ENCODE measurements at regions not wholly inside any gene's neighbourhood (a gene's known extent, or its start where the extent isn't known, plus 50 kb on each side); places are given as distances from the start of the nearest gene placed in this dataset.

DNA sequence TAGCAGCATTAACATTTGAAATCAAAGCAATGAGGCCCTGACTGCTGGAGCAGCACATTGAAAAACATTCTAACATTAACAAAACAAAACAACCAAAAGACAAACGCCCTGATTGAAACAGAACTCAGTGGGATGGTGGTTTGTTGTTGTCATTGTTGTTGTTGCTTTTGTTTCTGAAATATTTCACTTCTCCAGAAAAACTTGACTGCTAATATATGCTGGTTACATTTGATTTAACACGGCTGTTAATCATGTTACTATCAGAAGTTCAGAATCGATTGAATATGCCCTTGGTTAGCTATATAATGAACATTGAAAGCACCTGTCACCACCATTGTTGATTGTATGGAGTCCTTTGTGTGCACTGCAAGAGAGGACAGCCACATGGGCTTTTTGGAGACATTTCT, 790.4 kb upstream of the GALNTL6 start:
- TF ChIP-seq, protein P1, sequence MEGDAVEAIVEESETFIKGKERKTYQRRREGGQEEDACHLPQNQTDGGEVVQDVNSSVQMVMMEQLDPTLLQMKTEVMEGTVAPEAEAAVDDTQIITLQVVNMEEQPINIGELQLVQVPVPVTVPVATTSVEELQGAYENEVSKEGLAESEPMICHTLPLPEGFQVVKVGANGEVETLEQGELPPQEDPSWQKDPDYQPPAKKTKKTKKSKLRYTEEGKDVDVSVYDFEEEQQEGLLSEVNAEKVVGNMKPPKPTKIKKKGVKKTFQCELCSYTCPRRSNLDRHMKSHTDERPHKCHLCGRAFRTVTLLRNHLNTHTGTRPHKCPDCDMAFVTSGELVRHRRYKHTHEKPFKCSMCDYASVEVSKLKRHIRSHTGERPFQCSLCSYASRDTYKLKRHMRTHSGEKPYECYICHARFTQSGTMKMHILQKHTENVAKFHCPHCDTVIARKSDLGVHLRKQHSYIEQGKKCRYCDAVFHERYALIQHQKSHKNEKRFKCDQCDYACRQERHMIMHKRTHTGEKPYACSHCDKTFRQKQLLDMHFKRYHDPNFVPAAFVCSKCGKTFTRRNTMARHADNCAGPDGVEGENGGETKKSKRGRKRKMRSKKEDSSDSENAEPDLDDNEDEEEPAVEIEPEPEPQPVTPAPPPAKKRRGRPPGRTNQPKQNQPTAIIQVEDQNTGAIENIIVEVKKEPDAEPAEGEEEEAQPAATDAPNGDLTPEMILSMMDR (IDR thresholded peaks at IDR 0.05), result no peak
- no peak for TF ChIP-seq ZFX (IDR thresholded peaks at IDR 0.05; ENCODE audit: borderline replicate concordance)
